NCI-H345 treated with DMSO at 0.1 percent for 48 hours (cell line): ENCODE measurements at regions not wholly inside any gene's neighbourhood (a gene's known extent, or its start where the extent isn't known, plus 50 kb on each side); places are given as distances from the start of the nearest gene placed in this dataset.
A peak's percentile ranks its signal among the peaks of the same experiment; 100 is the strongest.

ENCODE experiments used
- DNase-seq: peaks from one replicate; lab custom pipeline; 2025; ENCODE audit not compliant: unreplicated experiment; lab: John Stamatoyannopoulos, UW

GRCh38 chr13:86051134-86052103, 252.2 kb upstream of the SLITRK6 start:
- DNase-seq: peak; percentile 95

- DNase-seq: no peak
Measured at GRCh38 chr13:86038490-86038889, 239.3 kb upstream of the SLITRK6 start.

GRCh38 chr13:86020351-86021002, 221.3 kb upstream of the SLITRK6 start:
- no peak for DNase-seq

- DNase-seq: no peak
Measured at GRCh38 chr13:86006317-86006716, 207.1 kb upstream of the SLITRK6 start.

GRCh38 chr13:86003029-86003428, 203.8 kb upstream of the SLITRK6 start:
- DNase-seq: peak; percentile 73

GRCh38 chr13:86000546-86000945, 201.3 kb upstream of the SLITRK6 start:
- DNase-seq: no peak

GRCh38 chr13:85997587-85997986, 198.4 kb upstream of the SLITRK6 start:
- no peak for DNase-seq

GRCh38 chr13:85995788-85996418, 196.7 kb upstream of the SLITRK6 start:
- no peak for DNase-seq

- DNase-seq: no peak
Measured at GRCh38 chr13:85993567-85993966, 194.3 kb upstream of the SLITRK6 start.

GRCh38 chr13:85990397-85990796, 191.2 kb upstream of the SLITRK6 start:
- no peak for DNase-seq

GRCh38 chr13:85985797-85986196, 186.6 kb upstream of the SLITRK6 start:
- DNase-seq: no peak

GRCh38 chr13:85982102-85982501, 182.9 kb upstream of the SLITRK6 start:
- DNase-seq: no peak

- DNase-seq: peak; percentile 19
Measured at GRCh38 chr13:85980447-85980846, 181.2 kb upstream of the SLITRK6 start.

GRCh38 chr13:85976242-85976641, 177.0 kb upstream of the SLITRK6 start:
- no peak for DNase-seq

- DNase-seq: no peak
Measured at GRCh38 chr13:85974608-85975366, 175.6 kb upstream of the SLITRK6 start.

- no peak for DNase-seq
Measured at GRCh38 chr13:85970727-85971126, 171.5 kb upstream of the SLITRK6 start.

- DNase-seq: no peak
Measured at GRCh38 chr13:85969331-85969730, 170.1 kb upstream of the SLITRK6 start.

- DNase-seq: no peak
Measured at GRCh38 chr13:85935868-85936467, 136.7 kb upstream of the SLITRK6 start.

GRCh38 chr13:85930108-85930507, 130.9 kb upstream of the SLITRK6 start:
- DNase-seq: no peak

- no peak for DNase-seq
Measured at GRCh38 chr13:85910962-85911361, 111.7 kb upstream of the SLITRK6 start.

- no peak for DNase-seq
Measured at GRCh38 chr13:85900521-85900920, 101.3 kb upstream of the SLITRK6 start.
